H1 (cell line): ENCODE measurements at regions not wholly inside any gene's neighbourhood (a gene's known extent, or its start where the extent isn't known, plus 50 kb on each side); places are given as distances from the start of the nearest gene placed in this dataset.

Experiments used
- ASH2L ChIP-seq: fragments of 200-600, 300-600 bp; sonication (generic); IDR thresholded peaks from one replicate; pipeline ENCODE4 v1.7.1; 2017; ENCODE audit warnings: low read length
- CBX8 ChIP-seq: fragments of 300-800, 300-1000 bp; sonication (generic); IDR thresholded peaks from 2 replicates; pipeline ENCODE4 v1.7.1; 2016; ENCODE audit warnings: low read depth, low read length, borderline replicate concordance
- CTCF ChIP-seq, 3 experiments: IDR thresholded peaks; 1 replicate in 2 of 3; 2 replicates in 1 of 3; pipeline versions ENCODE4 v1.5.1 to v1.6.1; 2011; ENCODE audit warnings: low read length in 3 of 3, mild to moderate bottlenecking in 3 of 3, inconsistent platforms in 2 of 3, low read depth in 1 of 3, moderate library complexity in 1 of 3; ENCODE audit not compliant: insufficient read depth in 1 of 3; ENCODE audit errors: control extremely low read depth in 1 of 3
- EGR1 ChIP-seq: IDR thresholded peaks from 2 replicates; pipeline ENCODE4 v1.6.1; 2011; ENCODE audit warnings: low read depth, low read length, borderline replicate concordance
- EP300 ChIP-seq, 2 experiments: IDR thresholded peaks; 1 replicate in 1 of 2; 2 replicates in 1 of 2; pipeline ENCODE4 v1.6.1; 2011 to 2012; ENCODE audit warnings: low read depth in 2 of 2, low read length in 2 of 2, mild to moderate bottlenecking in 2 of 2, borderline replicate concordance in 1 of 2, inconsistent platforms in 1 of 2, moderate library complexity in 1 of 2
- EZH2 ChIP-seq: fragments of 200-600 bp; sonication (generic); IDR thresholded peaks from 2 replicates; pipeline ENCODE4 v1.7.1; 2012; ENCODE audit warnings: low read depth, mild to moderate bottlenecking, moderate library complexity, low read length, inconsistent platforms; ENCODE audit not compliant: severe bottlenecking
- MAFK ChIP-seq: IDR thresholded peaks from 2 replicates; pipeline ENCODE4 v1.6.1; 2012; ENCODE audit warnings: low read depth, mild to moderate bottlenecking, improper control_type of control experiment, low read length
- TAF1 ChIP-seq: IDR thresholded peaks from 2 replicates; pipeline ENCODE4 v1.6.1; 2011; ENCODE audit warnings: mild to moderate bottlenecking, low read depth, low read length

GRCh38 chr16:85210423-85211169, 98.3 kb upstream of the CIBAR2 start:
- TF ChIP-seq TAF1 (no peak), EP300 (IDR thresholded peaks at IDR 0.05; ENCODE audit: borderline replicate concordance in 1 of 2, low read depth in 2 of 2, low read length in 2 of 2) (no peak), EZH2 (no peak), CTCF (IDR thresholded peaks at IDR 0.05; ENCODE audit: control extremely low read depth in 1 of 3, insufficient read depth in 1 of 3, low read depth in 1 of 3, low read length in 3 of 3) (no peak), EGR1 (no peak), MAFK (no peak), ASH2L (no peak), CBX8 (no peak)
